Vagina (tissue), 2 donors: ENCODE measurements at regions not wholly inside any gene's neighbourhood (a gene's known extent, or its start where the extent isn't known, plus 50 kb on each side); places are given as distances from the start of the nearest gene placed in this dataset.

Experiments
- CTCF ChIP-seq, 3 experiments: fragments of 450-650 bp in 2 of 3; fragments of 200-600 bp in 1 of 3; sonication (generic) in 1 of 3; IDR thresholded peaks; one replicate each; pipeline ENCODE4 v1.5.1; 2017 to 2019; ENCODE audit warnings: antibody characterized with exemption in 3 of 3, mild to moderate bottlenecking in 2 of 3, moderate library complexity in 2 of 3
- POLR2AphosphoS5 ChIP-seq, 2 donors: sonication (generic); formaldehyde crosslinking; IDR thresholded peaks; one replicate each; pipeline ENCODE4 v1.9.0; 2017; ENCODE audit warnings: antibody characterized with exemption in 2 of 2, mild to moderate bottlenecking in 2 of 2, low read depth in 1 of 2; ENCODE audit not compliant: insufficient read depth in 1 of 2

GRCh38 chr1:226492426-226493137 lies 56.0 kb upstream of the STUM start:
- no peak for TF ChIP-seq CTCF (IDR thresholded peaks at IDR 0.05)
- no peak for TF ChIP-seq POLR2AphosphoS5 (IDR thresholded peaks at IDR 0.05; ENCODE audit: insufficient read depth in 1 of 2, low read depth in 1 of 2)
